ENCODE measurements at regions not wholly inside any gene's neighbourhood (a gene's known extent, or its start where the extent isn't known, plus 50 kb on each side); places are given as distances from the start of the nearest gene placed in this dataset.

- TF ChIP-seq POLR2A (IDR thresholded peaks at IDR 0.05) (no peak), CTCF (IDR thresholded peaks at IDR 0.05) (no peak)
These were observed 644.2 kb upstream of the CDH9 start for GRCh38 chr5:27682600-27682999.

Data from testis (tissue), 2 donors.